Small intestine (tissue), 7 donors: ENCODE measurements at regions not wholly inside any gene's neighbourhood (a gene's known extent, or its start where the extent isn't known, plus 50 kb on each side); places are given as distances from the start of the nearest gene placed in this dataset.

Experiments
- DNase-seq, 2 donors: peaks; one replicate each; pipeline versions ENCODE4 v3.0.0 to v3.0.0-alpha.2; 2013
- FAIRE-seq: peaks from 2 replicates; lab custom pipeline; 2012; peaks lifted over from hg19 to GRCh38; lab: Jason Lieb, UNC
- H3K27ac ChIP-seq, 3 donors: one replicate each; pipeline ENCODE4 v1.5.1; 2013; ENCODE audit warnings: low read length in 2 of 3, mild to moderate bottlenecking in 2 of 3, control low read depth in 1 of 3, inconsistent platforms in 1 of 3, low read depth in 1 of 3, moderate library complexity in 1 of 3
- H3K27me3 ChIP-seq, 3 donors: one replicate each; pipeline ENCODE4 v1.6.1; 2013; ENCODE audit warnings: low read length in 3 of 3, inconsistent platforms in 1 of 3; ENCODE audit not compliant: control insufficient read depth in 3 of 3, insufficient read depth in 3 of 3
- H3K36me3 ChIP-seq, 3 donors: one replicate each; pipeline ENCODE4 v1.6.1; 2013; ENCODE audit warnings: low read length in 3 of 3, inconsistent platforms in 1 of 3, low read depth in 1 of 3, mild to moderate bottlenecking in 1 of 3, moderate library complexity in 1 of 3; ENCODE audit not compliant: control insufficient read depth in 3 of 3, insufficient read depth in 2 of 3
- H3K4me1 ChIP-seq, 3 donors: one replicate each; pipeline ENCODE4 v1.6.1; 2013; ENCODE audit warnings: low read length in 2 of 3, inconsistent platforms in 1 of 3, low read depth in 1 of 3, mild to moderate bottlenecking in 1 of 3, moderate library complexity in 1 of 3; ENCODE audit not compliant: control insufficient read depth in 3 of 3, insufficient read depth in 2 of 3
- H3K4me3 ChIP-seq, 3 donors: one replicate each; pipeline ENCODE4 v1.5.1; 2013; ENCODE audit warnings: low read length in 3 of 3, control low read depth in 1 of 3, inconsistent platforms in 1 of 3, low read depth in 1 of 3, mild to moderate bottlenecking in 1 of 3, moderate library complexity in 1 of 3
- H3K9me3 ChIP-seq, 2 donors: one replicate each; pipeline ENCODE4 v1.6.1; 2013; ENCODE audit warnings: low read depth in 1 of 2, low read length in 1 of 2; ENCODE audit not compliant: control insufficient read depth in 2 of 2, insufficient read depth in 1 of 2
- WGBS, 3 donors: extraction: QIAGEN DNeasy Blood & Tissue Kit; methylation state at CpG; one replicate each; pipeline ENCODE4 v1.1.7; 2013; 5-methylcytosine and 5-hydroxymethylcytosine counted together
- donor health status: healthy with polysubstance abuse.
- donor health status: control.
- donor health status: control.
- donor health status: Bipolar disorder and iron deficiency.
- donor health status: healthy.

GRCh38 chr2:208565690-208566416, 159.3 kb downstream of the PTH2R start:
- peaks cover 0 to 13% of the 10 kb centered on the region in 2 donors for H3K9me3 ChIP-seq
- H3K27me3 ChIP-seq, result peaks cover 0 to 3% (median 0%) of the 10 kb centered on the region in 3 donors
- H3K27ac ChIP-seq, result no peak overlapping the region
- no peak for FAIRE-seq
- no peak overlapping the region for H3K4me3 ChIP-seq
- peak; percentile 58 to 67 for DNase-seq
- 69 to 82% (median 70%) methylated on average over 8 of the region's 8 CpGs for WGBS, 3 donors
- peaks cover 0 to 3% (median 0%) of the 10 kb centered on the region in 3 donors for H3K4me1 ChIP-seq
- H3K36me3 ChIP-seq, result no peaks in the 10 kb centered on the region

GRCh38 chr2:208568203-208568602, 161.6 kb downstream of the PTH2R start:
- 74 to 92% (median 77%) methylated on average over 3 of the region's 3 CpGs for WGBS, 3 donors
- Histone ChIP-seq H3K36me3 (no peaks in the 10 kb centered on the region), H3K27ac (no peak overlapping the region), H3K27me3 (peaks cover 0 to 3% (median 0%) of the 10 kb centered on the region in 3 donors), H3K9me3 (no peaks in the 10 kb centered on the region), H3K4me3 (no peak overlapping the region), H3K4me1 (peaks cover 0 to 4% (median 2%) of the 10 kb centered on the region in 3 donors)
- DNase-seq (no peak), FAIRE-seq (no peak)

GRCh38 chr2:208570066-208570465, 163.5 kb downstream of the PTH2R start:
- Histone ChIP-seq H3K27ac (no peak overlapping the region), H3K9me3 (no peaks in the 10 kb centered on the region), H3K4me3 (no peak overlapping the region), H3K4me1 (peaks cover 0 to 9% (median 3%) of the 10 kb centered on the region in 3 donors), H3K27me3 (peaks cover 0 to 3% (median 0%) of the 10 kb centered on the region in 3 donors), H3K36me3 (no peaks in the 10 kb centered on the region)
- WGBS, 3 donors, result 70 to 83% (median 71%) methylated on average over 5 of the region's 5 CpGs
- no peak for FAIRE-seq
- DNase-seq, result no peak

- FAIRE-seq (no peak), DNase-seq (no peak)
- Histone ChIP-seq H3K27ac (no peak overlapping the region), H3K4me1 (peaks cover 0 to 8% (median 3%) of the 10 kb centered on the region in 3 donors), H3K27me3 (peaks cover 0 to 3% (median 0%) of the 10 kb centered on the region in 3 donors), H3K9me3 (no peaks in the 10 kb centered on the region), H3K4me3 (no peak overlapping the region), H3K36me3 (no peaks in the 10 kb centered on the region)
- WGBS, 3 donors, result 44 to 49% (median 46%) methylated on average over 17 of the region's 17 CpGs
Observed at GRCh38 chr2:208570851-208571763, 164.5 kb downstream of the PTH2R start.

GRCh38 chr2:208571764-208572131, 165.2 kb downstream of the PTH2R start:
- Histone ChIP-seq H3K27ac (no peak overlapping the region), H3K4me3 (no peak overlapping the region), H3K27me3 (peaks cover 0 to 3% (median 0%) of the 10 kb centered on the region in 3 donors), H3K9me3 (no peaks in the 10 kb centered on the region), H3K36me3 (no peaks in the 10 kb centered on the region), H3K4me1 (peaks cover 0 to 6% (median 3%) of the 10 kb centered on the region in 3 donors)
- DNase-seq (no peak), FAIRE-seq (no peak)

GRCh38 chr2:208573569-208573968, 167.0 kb downstream of the PTH2R start:
- DNase-seq, result peak; percentile 42 to 65
- no peaks in the 10 kb centered on the region for H3K9me3 ChIP-seq
- no peak for FAIRE-seq
- H3K4me1 ChIP-seq, result peaks cover 0 to 6% (median 3%) of the 10 kb centered on the region in 3 donors
- no peaks in the 10 kb centered on the region for H3K36me3 ChIP-seq
- no peak overlapping the region for H3K4me3 ChIP-seq
- peaks cover 0 to 3% (median 0%) of the 10 kb centered on the region in 3 donors for H3K27me3 ChIP-seq
- H3K27ac ChIP-seq, result peak overlapping the region in 1 of 3 donors; percentile 15
- 45 to 65% (median 57%) methylated on average over 1 of the region's 1 CpG for WGBS, 3 donors

GRCh38 chr2:208579678-208580077, 173.1 kb downstream of the PTH2R start:
- Histone ChIP-seq H3K36me3 (no peaks in the 10 kb centered on the region), H3K9me3 (no peaks in the 10 kb centered on the region), H3K4me1 (peaks cover 0 to 2% (median 0%) of the 10 kb centered on the region in 3 donors), H3K27ac (no peak overlapping the region), H3K27me3 (no peaks in the 10 kb centered on the region), H3K4me3 (no peak overlapping the region)
- no peak for FAIRE-seq
- DNase-seq, result no peak
- 32 to 71% (median 65%) methylated on average over 1 of the region's 1 CpG for WGBS, 3 donors

GRCh38 chr2:208584378-208584985, 177.9 kb downstream of the PTH2R start:
- Histone ChIP-seq H3K27ac (no peak overlapping the region), H3K4me1 (peaks cover 0 to 2% (median 0%) of the 10 kb centered on the region in 3 donors), H3K36me3 (no peaks in the 10 kb centered on the region), H3K27me3 (no peaks in the 10 kb centered on the region), H3K4me3 (no peak overlapping the region), H3K9me3 (no peaks in the 10 kb centered on the region)
- DNase-seq (no peak), FAIRE-seq (no peak)
- 45 to 57% (median 46%) methylated on average over 5 of the region's 5 CpGs for WGBS, 3 donors
